ENCODE measurements at regions not wholly inside any gene's neighbourhood (a gene's known extent, or its start where the extent isn't known, plus 50 kb on each side); places are given as distances from the start of the nearest gene placed in this dataset.

- no peak for DNase-seq
Observed at GRCh38 chr2:133723133-133723532, 154.9 kb upstream of the NCKAP5 start.

DNA sequence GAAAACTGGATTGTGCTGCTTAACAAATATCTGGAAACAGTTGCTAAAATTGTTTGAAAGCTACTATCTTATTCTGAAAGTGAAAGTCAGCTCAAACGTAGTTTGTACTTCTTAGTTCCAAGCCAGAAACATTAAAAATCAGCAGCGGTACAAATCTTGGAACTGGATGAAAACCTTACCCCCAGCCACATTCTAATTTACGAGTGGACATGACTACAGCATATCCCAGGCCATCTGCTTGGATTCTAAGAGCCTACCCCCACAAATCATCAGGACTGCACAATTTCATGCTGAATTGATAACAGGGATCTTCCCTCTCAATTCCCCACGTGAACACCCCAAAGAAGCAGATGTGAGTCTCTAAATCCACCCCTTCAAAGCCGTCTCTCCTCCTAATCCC is 158.7 kb upstream of the NCKAP5 start:
- DNase-seq = no peak

DNA sequence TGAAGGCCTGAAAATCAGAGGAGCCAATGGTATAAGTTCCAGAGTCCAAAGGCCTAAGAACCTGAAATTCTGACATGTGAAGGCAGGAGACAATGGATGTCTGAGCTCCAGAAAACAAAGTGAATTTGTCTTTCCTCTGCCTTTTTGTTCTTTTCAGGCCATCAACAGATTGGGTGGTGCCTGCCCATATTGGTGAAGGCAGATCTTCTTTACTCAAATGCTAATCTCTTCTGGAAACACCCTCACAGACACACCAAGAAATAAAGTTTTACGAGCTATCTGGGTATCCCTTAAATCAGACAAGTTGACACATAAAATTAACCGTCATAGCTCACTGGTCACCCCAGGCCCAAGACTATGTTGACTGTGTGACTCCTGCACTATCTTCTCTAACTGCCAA is 163.8 kb upstream of the NCKAP5 start:
- DNase-seq = no peak

DNA sequence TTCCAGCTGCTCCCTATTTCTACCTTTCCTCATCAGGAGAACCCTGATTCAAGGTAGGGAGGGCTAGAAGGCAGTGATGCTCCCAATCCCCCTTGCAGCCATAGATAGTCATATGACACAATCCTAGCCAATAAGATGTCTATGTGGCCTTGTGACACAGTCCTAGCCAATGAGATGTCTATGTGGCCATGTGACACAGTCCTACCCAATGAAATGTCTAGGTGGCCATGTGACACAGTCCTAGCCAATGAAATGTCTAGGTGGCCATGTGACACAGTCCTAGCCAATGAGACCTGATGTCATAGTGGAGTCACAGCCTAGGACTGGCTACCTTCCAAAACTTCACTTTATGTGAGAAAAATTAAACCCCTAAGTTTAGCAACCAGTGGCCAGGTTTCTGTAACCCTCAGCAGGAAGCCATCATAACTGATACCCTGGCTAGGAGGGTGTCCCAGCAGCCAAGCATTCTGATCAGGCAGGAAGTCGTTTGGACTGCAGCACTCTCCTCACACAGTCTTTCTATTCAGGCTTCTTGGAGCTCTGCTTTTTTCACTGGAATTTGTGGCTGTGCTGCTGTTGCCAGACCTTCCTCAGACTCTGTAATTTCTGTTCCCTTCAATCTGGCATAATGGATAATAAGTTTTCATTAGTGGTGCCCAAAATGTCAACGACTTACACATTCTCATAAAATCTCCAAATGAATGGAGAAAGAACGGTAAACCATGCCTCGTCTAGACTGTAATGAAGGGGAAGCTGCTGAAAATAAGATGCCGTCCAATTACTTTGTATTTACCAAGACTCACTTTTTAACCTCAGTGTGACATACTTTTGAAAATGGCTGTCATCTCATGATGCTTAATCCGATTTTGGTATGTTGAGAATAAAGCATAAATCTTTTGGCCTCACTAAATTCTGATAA is 165.0 kb upstream of the NCKAP5 start:
- DNase-seq = no peak

DNA sequence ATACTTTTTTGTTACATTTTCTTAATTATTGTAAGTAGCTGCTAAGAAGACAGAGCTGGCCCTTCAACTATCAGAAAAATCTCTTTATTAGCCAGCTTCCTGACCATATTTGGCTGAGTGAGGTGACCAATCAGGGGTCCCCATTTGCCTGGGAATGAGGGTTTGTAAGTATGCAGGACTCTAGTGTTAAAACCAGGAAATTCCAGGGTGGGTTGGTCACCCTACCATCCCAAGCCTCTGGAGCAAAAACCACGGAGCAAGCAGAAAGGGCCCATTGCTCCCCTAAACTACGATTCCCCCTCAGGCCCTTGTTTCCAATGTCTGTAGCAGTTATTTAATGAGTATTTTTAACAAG is 165.6 kb upstream of the NCKAP5 start:
- no peak for DNase-seq

DNA sequence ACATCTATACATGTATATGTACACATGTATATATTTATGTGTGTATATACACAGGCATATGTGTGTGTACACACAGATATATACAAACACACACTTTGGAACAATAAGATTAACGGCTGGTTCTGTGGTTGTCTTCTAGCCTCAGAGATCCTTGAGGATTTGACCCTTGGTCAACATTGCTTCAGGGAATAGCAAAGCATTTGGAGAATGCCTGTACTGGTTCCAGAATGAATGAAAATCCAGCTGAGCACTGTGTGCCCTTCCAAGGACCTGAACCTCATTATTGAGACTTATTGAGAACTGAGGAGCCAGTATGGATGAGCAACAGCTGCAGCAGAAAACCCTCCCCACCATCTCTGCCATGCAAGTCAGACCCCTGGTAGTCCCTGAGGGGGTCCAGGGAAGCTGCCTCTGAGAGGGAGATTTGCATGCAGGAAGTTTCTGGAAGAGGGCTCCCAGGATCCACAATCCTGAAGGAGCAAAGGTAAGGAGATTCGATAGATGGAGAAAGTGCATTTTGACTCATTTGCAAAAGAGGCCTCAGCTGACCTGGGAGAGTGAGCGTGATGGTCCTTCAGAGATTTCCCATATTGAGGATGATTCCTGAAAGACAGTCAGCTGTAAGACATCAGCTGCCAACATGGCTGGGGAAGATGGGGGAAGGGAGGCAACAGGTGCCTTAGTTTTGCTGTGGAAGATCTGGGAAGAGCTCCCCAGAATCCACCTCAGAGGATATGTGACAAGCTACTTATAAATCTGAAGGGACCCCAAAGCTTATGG is 166.6 kb upstream of the NCKAP5 start:
- no peak for DNase-seq

GRCh38 chr2:133736674-133737073 is 168.4 kb upstream of the NCKAP5 start:
- no peak for DNase-seq

- no peak for DNase-seq
Observed at GRCh38 chr2:133737242-133737993, 169.2 kb upstream of the NCKAP5 start.

GRCh38 chr2:133739039-133739438 is 170.8 kb upstream of the NCKAP5 start:
- no peak for DNase-seq

DNA sequence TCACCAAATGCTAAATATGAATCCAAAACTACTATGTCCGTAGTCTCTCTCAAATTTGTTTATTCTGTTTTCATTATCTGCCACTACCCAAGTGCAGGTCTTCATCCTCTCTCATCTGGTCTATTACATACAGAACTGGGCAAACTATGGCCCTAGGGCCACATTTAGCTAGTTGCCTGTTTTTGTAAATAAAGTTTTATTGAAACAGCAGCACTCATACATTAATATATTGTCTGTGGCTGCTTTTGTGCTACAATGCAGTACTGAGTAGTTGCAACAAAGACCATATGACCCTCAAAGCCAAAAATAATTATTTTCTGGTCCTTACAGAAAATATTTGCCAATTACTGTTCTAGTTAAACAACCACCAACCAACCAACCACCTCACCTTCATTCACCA is 172.2 kb upstream of the NCKAP5 start:
- no peak for DNase-seq

DNA sequence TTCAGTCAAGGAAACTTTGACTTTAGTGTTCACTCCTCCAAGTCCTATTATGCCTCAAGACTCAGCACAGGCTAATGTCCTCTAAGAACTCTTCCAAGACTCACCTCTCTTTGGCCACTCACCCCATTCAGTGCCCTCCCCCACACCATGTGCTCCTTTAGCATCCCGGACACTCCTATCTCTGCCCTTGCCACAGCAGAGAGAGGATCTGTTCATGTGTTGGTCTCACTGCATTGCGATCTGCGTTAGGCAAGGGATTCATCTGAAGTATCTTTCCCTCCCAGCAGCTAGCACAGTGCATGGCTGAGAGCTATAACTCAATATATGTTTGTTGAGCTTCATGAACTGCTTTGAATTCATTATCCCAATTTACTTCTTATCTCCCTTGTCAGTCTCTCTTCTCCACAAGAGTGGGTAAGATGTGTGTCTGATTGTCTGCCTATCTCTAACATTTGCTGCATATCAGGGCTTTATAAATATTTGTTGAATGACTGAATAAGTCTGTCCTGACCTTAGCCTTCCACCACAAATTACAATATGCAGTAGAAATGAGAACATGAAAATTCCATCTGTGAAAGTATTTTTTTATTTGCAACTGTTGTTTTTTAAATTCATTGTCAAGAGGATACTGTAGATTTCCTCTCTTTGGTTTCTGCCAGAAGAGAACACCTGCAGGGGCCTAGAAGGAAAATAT is 179.9 kb upstream of the NCKAP5 start:
- DNase-seq = no peak

DNA sequence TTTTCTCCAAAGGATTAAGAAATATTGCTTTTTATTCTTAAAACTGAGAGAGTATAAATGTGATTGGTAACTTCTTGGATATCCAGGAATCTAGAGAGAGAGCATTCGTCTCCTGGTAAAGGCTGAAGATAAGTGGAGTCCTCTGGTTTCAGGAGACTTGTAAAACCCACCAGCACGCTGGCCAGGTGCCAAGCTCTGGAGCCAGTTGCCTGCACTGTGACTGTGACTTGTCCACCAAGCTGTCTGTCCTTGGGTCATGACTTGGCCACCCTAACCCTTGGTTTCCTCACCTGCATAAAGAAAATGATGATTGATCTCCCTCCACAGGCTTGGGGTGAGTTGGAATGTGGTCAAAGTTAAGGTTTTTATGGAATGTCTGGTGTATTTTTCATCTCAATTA is 185.4 kb upstream of the NCKAP5 start:
- DNase-seq = no peak

DNA sequence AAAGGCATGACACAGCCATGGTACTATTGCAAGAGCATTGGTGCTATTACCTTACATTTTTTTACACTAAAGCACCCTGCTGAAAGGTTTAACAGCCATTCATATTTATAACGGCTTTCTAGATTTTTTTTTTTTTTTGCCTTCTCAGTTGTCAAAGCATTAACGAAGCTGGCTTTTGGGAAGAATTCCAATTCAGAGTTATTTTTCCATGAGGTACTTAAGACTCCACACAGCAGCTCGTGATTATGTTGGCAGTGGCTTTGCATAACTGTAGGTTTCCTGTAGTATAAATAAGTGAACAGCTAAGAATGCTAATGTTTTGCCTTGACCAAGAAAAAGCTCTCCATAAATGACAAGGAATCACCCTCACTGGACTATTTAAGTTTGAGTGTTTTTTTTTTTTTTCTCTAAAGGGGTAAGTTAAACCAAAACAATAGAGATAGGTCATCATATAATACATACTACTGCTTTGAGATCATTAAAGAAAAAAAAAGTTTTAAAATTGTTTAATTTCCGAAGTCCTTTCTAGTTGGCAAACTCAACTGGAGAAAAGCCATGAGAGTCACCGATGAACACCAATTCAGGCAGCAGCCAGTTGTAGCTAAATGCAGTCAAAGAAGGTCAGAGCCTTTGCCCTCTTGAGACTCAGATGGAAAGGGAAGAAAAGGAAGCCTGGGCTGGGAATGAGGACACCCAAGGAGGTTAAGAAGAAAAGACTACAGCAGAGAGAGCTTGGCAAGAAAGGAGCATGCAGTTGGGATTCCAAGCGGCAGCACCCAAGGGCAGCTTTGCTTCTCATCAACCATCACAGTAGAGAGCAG is 187.4 kb upstream of the NCKAP5 start:
- no peak for DNase-seq

DNA sequence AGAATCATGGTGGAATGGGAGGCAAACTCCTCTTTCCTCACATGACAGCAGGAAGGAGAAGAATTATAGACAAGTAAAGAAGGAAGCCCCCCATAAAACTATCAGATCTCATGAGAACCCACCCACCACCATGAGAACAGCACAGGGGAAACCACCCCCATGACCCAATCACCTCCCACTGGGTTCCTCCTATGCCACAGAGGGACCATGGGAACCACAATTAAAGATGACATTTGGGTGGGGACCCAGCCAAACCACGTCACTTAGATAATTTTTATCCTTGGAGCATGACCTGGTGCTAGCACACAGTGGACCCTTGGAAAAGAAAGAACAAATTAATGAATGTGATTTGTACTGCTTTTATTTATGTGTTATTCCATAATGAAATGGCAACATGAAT is 188.6 kb upstream of the NCKAP5 start:
- no peak for DNase-seq

- no peak for DNase-seq
Observed at GRCh38 chr2:133760376-133760775, 192.1 kb upstream of the NCKAP5 start.

GRCh38 chr2:133765658-133766057 is 197.4 kb upstream of the NCKAP5 start:
- DNase-seq = no peak

DNA sequence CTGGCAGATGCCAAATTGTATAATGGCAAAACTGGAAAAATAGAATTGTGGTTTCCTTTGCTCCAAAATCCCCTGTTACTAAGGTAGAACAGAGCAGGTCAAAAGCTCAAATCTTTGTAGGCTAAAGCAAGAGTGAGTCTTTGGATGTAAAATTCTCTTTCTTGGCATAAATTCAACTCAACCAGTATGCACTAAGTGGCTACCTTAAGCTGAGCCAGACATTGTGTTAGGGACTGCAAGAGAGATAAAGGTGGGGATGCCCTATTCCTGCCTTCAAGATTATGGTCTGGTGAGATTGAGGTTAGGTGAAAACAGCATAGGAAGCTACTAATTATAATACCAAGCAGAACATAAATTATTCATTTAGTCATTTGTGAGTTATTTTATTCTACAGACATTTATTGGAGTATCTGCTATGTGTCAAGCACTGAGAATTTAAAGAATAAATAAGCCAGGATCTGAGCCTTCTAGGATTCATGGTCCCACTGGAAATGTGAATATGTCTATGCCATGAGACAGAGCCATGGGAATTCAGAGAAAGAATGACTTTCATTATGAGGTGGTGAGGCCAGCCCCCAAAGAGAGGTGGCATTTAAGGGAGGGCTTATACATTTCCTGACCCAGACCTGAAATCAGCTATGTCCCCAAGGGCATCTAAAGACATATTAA is 198.0 kb upstream of the NCKAP5 start:
- DNase-seq = no peak

DNA sequence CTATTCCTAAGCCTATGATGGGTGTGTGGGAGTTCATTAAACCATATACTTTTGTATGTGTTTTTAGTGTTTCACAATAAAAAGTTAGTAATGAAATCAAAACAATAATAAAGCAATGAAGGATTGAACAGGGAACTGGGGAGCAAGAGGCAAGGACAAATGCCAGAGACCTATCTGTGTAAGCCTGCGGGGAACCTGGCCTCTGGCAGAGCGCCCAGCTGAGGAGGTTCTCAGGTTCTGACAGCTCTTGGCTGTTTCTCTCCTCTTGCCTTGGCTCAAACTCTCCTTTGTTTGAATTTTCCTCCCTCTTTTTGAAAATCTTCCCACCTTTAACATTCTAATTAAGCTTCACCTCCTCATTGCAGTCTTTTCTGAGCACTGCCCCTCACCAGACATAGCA is 200.0 kb upstream of the NCKAP5 start:
- no peak for DNase-seq

DNA sequence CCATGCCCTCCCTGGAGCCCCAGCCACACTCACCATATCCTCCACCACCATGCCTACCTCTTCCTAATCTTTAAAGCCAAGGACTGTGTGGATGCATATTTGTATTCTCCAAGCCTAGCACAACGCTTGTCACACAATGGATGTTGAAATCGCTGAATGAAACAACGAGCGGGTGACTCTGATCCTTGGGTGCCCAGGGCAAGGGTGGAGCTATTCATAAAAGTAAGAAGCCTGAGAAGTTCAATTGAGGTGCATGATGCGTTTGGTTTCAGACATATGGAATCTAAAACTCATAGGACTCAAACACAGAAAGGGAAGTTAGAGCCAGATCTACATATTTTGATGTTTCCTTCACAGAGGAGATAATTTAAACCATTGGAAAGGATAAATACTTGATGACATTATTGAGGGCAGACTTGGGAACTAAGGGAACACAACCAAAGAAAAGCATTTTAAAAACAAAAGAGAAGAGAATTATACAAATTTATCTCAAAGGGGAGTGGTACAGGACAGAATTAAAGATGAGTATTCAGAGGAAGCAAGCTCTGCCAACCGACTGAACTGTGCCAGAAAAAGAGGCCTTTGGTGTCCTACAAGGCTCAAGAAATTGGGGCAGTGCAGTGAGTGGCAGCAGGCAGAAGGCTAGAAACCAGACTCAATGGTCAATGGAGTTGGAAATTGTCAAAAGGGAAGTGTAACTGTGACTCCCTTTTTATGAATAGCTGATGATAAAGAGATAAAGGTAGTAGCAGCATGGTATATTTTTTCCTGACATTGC is 200.6 kb upstream of the NCKAP5 start:
- no peak for DNase-seq

DNA sequence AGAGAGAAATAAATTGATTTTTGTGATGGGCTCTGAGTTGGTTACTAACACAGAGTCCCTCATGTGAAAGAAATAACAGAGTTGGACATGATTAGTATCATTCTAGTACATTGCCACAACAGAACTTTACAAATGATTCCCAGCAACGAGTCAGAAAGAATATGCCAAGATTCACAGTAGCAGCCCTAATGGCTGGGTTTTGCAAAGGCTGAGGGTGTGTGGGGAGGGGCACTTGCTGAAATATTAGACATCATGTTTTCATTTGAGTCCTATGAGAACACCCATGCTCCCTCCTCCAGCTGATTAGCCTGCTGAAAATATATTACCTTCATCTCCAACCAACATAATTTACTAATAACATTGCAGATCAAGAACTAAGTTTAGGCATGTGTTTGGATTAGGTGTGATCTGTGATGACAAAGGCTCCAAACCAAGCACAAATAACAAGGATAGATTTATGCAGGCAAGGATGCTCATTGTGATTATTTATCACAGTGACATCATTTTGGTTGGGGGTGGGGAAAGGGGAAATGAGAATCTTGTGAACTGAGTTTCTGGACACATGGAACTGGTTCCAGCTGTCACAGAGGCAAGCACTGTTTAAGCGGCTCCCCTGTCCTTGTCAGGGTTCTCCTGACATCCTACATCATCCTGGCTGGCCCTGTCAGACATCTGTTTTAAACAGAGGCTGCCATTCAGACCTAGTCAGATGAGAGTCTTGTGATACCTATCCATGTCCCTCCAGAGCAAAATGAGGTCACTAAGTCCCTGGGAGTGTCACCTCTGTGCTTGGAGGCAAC is 205.8 kb upstream of the NCKAP5 start:
- no peak for DNase-seq
